HG03196 (cell line): ENCODE measurements at regions not wholly inside any gene's neighbourhood (a gene's known extent, or its start where the extent isn't known, plus 50 kb on each side); places are given as distances from the start of the nearest gene placed in this dataset.
"Not testable (repeated sequence)": the region's sequence is repeated elsewhere in the genome, so short reads cannot be mapped to it uniquely, and the experiment has no call there.

Experiments
- ATAC-seq: cut with Tn5 transposase; IDR thresholded peaks from one replicate; pipeline ENCODE4 v1.9.1; 2021; ENCODE audit not compliant: unreplicated experiment

GRCh38 chr2:40043641-40044040, 264.6 kb upstream of the THUMPD2 start:
- no peak for ATAC-seq

- no peak for ATAC-seq
Measured at GRCh38 chr2:40043191-40043590, 264.1 kb upstream of the THUMPD2 start.

DNA sequence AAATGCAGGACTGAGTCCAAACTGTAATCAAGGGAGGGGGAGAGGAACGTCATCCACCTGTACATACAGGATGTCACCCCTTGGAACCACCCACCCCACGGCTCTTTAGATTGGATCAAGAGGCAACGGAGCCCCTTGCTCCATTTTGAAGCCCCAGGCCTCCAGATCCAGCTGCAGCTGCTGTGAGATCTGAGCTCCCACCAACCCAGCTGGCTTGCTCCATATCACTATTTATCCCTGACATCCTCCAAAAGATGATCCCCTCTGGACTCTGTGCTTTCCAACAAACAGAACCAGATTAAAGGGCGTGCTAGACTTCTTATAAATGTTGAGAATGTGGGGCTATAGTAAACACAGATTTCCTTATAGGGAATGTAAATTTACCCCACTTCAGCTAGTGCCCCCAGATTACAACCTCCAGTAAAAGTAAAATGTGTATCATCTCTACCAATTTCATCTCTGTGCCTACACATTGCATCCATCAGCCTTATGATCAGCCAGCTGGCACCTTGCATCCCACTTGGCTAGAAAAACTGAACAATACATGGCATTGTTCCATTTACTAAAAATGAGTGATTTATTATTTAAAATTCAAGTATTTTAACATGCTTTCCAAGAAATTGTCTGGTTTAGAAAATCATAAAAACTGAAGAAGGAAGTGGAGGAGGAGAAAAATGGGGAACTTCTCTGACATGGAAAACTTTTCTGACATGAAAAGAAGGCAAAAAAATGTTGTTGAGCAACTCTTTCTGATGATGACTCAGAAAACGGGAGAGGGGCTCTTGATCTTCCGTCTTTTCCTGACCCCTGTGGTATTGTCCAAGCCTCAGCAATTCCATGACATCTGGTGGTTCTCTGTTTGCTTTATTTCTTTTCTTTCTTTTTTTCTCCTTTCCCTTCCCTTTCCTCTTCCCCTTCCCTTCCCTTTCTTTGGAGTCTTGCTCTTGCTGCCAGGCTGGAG, 262.6 kb upstream of the THUMPD2 start:
- ATAC-seq = no peak

DNA sequence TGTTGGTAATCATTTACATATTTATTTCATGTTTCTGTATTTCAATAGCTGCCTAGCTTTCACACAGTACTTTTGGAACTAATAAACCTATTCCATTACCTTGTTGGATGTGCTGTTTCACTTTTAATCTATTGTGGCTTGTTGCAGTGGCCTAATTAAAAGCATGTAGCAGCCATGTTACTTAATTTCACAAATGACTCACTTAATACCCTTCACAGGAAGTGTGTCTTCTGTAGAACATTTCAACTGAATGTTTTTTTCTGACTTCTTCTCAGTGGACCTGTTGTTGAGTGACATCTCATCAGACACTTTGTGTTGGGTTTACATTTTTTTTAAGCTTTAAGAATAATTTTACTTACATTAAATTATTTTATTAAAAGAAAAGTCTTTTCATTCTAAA, 260.5 kb upstream of the THUMPD2 start:
- ATAC-seq = no peak

DNA sequence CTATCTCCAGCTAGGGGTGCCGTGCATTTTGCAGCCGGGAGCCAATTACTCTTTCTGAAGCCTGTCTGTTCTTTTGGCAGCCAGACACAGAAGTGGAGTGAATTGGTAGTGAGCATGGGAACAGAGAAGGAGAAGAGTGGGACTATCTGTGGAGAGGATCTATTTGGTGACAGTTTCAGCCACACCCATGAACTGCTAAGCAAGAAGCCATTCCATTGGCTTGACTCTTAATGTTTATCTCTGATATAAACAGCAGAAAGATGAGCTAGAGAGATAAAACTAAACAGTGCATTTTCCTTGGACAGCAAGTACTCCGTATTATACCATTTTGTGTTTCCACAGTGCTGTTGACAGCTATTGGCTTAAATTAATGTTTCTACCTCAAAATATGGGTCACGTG, 259.6 kb upstream of the THUMPD2 start:
- ATAC-seq = no peak

- no peak for ATAC-seq
Measured at GRCh38 chr2:40037303-40037702, 258.2 kb upstream of the THUMPD2 start.

DNA sequence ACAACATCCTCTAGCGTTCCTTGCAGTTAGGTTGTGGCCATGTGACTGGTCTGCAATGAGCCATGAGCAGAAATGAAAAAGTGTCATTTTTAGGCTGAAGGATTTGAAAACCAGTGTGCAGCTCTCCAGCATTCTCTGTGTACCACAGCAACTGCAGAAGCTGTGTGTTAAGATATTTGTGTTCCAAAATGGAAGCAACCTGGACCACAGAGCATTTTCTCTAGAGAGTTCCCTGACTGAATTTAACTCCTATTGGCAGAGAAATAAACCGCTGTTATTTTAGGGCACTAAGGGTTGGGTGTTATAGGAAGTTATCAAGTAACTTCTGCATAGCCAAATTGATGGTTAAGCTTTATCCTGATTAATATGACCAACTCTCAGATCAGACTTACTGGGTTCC, 257.2 kb upstream of the THUMPD2 start:
- ATAC-seq = no peak

DNA sequence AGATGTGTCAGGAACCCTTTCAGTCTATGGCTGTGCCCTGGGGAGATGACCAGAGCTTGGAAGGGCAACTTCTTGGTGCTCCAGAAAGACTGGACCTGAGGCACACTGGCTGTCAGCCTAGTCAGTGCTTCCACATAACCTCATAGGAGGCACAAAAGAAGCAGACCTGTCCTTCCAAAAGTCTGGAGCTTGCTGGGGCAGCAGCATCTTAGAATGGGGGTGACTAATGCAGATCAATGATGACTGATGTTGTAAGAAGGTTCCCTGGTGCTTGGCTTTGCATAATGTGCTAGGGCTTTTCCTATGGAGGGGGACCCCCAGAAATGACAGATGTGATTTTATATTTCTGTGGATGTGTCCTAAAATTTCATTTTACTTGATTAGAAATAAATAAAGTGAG, 255.7 kb upstream of the THUMPD2 start:
- ATAC-seq = no peak

- ATAC-seq = no peak
Measured at GRCh38 chr2:40034198-40034597, 255.1 kb upstream of the THUMPD2 start.

DNA sequence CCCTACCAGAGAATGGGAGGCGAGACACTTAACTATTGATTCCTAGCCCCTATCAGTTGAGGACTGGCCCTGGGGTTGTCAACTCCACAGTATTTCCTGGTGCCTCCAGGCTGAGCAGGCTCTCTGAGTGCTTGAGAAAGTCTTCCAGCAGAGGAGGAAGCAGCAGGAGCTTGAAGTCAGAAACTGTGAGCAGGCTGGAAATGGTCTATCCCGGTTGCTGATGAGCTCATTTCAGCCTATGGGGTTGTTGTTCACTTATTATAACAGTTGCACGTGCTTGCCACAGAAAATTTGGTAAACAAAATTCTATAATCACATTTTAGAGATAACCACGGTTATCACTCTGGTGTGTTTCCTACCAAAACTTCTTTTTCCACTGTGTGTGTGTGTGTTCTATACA, 254.7 kb upstream of the THUMPD2 start:
- ATAC-seq = no peak

DNA sequence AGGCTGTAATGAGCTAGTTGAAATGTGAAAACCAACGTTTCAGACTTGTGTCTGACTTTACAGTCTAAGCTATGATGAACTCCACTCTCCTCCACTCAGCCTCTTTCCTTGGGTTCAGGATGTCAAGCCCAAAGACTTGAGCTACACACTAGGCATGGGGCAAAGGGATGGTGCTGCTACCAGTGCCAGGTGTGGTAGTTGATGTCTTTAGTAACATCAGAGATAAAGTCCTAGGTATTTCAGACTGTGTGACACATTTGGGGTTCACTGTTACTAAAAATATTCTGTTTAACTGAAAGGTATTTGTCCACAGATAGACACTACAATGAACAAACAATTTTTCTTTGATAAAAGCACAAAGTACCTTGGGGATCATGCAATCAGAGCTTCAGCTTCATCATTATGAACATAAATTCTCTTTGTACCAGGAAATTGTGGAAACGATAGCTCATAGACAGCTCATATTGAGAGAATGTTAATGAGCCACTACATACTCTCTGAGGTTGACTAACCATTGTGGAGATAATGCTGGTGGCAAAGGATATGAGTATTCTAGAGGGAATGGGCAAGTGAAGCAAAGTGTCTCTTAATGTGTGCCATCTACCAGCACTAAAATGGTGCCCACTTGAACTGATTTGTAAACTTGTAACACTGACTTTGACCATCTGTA, 253.7 kb upstream of the THUMPD2 start:
- ATAC-seq = no peak

DNA sequence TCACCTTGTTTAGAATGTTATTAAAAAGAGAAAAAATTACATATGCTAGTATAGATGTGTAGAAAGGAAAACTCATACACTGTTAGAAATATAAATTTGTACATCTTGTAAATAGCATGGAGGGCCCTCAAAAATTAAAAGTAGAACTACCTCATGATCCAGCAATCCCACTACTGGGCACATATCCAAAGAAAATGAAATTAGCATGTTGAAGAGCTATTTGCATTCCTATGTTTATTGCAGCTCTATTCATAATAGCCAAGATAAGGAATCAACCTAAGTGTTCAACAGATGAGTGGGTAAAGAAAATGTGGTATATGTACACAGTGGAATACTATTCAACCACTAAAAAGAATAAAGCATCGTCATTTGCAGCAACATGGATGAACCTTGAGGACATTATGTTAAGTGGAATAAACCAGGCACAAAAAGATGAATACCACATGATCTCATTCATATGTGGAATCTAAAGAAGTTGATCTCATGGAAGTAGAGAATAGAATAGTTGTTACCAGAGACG, 251.5 kb upstream of the THUMPD2 start:
- ATAC-seq = no peak

DNA sequence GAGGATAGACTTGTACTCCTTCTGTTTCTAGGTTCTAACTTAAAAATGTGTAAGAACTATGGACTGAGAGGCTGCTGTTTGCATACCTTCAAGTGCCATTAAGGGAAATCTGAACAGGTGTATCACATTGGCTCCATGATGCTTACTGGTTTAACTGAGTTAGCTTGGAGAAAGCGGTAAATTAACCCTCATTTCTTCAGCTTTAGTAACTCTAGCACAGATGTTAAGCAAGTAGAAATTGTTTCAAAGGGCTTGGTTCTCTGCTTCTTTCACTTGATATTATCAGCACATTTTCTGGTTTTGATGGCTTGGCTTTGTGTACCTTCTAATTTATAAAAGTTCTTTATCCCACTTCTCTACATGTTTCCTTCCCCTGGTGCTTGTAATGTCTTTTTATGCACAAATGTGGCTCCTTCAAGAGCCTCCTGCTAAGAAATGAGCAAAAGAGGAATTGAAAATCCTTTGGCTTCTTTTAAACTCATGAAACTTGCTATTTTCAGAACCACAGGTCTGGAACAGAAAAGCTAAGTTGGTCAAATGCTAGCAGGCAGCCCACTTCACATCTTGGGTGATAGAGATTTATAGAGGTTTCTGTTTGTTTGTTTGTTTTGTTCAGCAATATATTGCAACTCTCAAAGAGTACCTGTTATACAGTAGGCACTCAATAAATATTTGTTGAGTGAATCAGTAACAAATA, 249.9 kb upstream of the THUMPD2 start:
- peak; percentile 51 for ATAC-seq

DNA sequence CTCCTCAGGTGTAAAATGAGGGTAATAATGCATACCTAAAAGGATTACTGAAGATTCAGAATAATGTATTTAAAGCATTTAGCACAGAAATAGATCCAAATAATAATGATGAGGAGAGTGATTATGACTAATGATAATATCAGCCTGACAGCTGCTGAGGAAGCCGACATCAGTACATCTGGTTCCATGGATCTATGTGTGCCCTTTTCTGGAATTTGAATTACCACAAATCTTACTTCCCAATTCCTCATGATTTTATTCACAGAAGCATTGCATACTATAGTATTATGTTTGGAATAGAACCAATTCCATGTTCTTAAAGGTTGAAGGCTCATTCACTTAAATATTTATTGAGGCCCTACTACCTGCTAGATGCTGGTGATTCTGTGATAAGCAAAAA, 248.9 kb upstream of the THUMPD2 start:
- ATAC-seq = no peak

DNA sequence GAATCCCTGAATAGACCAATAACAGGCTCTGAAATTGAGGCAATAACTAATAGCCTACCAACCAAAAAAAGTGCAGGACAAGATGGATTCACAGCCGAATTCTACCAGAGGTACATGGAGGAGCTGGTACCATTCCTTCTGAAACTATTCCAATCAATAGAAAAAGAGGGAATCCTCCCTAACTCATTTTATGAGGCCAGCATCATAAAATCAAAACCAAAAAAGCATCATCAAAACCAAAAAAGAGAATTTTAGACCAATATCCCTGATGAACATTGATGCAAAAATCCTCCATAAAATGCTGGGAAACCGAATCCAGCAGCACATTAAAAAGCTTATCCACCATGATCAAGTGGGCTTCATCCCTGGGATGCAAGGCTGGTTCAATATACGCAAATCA, 246.2 kb upstream of the THUMPD2 start:
- ATAC-seq = not testable (repeated sequence)

DNA sequence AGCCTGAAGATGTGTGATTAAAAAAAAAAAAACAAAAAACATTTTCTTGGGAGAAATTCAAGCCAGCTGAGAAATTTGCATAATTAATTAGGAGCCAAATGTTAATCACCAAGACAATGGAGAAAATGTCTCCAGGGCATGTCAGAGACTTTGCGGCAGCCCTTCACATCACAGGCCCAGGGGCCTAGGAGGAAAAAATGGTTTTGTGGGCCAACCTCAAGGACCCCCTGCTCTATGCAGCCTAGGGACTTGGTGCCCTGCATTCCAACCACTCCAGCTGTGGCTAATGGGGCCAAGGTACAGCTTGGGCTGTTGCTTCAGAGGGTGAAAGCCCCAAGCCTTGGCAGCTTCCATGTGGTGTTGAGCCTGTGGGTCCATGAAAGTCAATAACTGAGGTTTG, 241.9 kb upstream of the THUMPD2 start:
- ATAC-seq = no peak

DNA sequence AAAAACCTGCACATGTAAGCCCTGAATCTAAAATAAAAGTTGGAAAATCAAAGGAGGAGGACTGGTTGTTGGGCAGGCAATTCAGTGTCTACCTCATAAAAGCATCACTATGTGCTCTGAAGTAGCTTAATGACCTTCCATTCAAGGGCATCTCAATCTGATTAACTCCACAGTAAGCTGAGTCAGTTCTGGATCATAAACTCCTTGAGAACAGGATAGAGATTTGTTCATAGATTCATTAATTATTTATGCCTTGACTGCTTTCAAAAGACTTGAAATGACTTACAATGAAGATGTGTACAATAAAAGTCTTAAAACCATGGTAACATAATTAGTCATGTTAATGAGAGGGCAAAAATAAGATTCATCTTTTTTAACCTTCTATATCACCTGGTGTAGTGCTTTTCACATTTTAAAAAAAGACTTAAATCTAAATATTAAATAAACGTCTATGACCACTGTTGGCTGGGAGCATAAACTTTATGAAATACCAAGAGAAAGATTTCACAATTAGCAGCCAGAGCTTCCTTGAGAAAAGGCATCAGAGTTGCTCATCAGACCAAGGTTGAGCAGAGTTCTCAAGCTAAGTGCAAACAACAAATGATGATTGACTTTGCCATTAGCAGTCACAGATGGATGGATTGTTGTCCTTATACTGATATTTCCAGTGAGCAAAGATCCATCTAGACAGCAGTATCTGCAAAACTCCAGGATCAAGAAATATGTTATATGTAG, 237.3 kb upstream of the THUMPD2 start:
- ATAC-seq = no peak

DNA sequence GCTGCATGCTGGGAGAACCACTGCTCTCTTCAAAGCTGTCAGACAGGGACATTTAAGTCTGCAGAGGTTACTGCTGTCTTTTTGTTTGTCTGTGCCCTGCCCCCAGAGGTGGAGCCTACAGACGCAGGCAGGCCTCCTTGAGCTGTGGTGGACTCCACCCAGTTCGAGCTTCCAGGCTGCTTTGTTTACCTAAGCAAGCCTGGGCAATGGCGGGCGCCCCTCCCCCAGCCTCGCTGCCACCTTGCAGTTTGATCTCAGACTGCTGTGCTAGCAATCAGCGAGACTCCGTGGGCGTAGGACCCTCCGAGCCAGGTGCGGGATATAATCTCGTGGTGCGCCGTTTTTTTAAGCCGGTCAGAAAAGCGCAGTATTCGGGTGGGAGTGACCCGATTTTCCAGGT, 234.9 kb upstream of the THUMPD2 start:
- not testable (repeated sequence) for ATAC-seq

- no peak for ATAC-seq
Measured at GRCh38 chr2:40004336-40004735, 225.3 kb upstream of the THUMPD2 start.

- ATAC-seq = no peak
Measured at GRCh38 chr2:40002339-40002738, 223.3 kb upstream of the THUMPD2 start.

- ATAC-seq = no peak
Measured at GRCh38 chr2:39999864-40000263, 220.8 kb upstream of the THUMPD2 start.
